ENCODE measurements at regions not wholly inside any gene's neighbourhood (a gene's known extent, or its start where the extent isn't known, plus 50 kb on each side); places are given as distances from the start of the nearest gene placed in this dataset.

DNA sequence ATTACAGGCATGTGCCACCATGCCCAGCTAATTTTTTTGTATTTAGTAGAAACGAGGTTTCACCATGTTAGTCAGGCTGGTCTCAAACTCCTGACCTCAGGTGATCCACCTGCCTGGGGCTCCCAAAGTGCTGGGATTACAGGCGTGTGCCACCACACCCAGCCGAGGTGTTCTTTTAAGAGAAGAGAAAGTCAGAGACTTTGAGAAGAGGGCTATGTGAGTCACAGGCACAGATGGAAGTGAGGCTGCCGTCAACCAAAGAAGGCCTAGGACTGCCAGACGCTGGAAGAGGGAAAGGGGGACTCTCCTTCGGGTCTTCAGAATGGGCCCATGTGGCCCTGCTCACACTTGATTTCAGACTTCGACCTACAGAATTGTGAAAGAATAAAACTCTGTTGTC, 67.2 kb upstream of the SH3BP4 start:
- no peak for TF ChIP-seq EZH2 (IDR thresholded peaks at IDR 0.05)
- TF ChIP-seq POLR2AphosphoS5 (IDR thresholded peaks at IDR 0.05; ENCODE audit: borderline replicate concordance, low read depth, low read length): no peak
- TF ChIP-seq FOXP2 (optimal IDR thresholded peaks at IDR 0.05; ENCODE audit: control extremely low read depth, extremely low read length, insufficient read depth): no peak
